G401 (cell line): ENCODE measurements at regions not wholly inside any gene's neighbourhood (a gene's known extent, or its start where the extent isn't known, plus 50 kb on each side); places are given as distances from the start of the nearest gene placed in this dataset.
"Not testable (repeated sequence)": the region's sequence is repeated elsewhere in the genome, so short reads cannot be mapped to it uniquely, and the experiment has no call there.

ENCODE experiments used
- DNase-seq: peaks from one replicate; pipeline ENCODE4 v3.0.0-alpha.2; 2015; ENCODE audit warnings: low spot score
- in situ Hi-C: cut with HindIII; loops from 2 replicates; pipeline ENCODE4 v1.10.0; 2016; ENCODE audit warnings: low sequenced_read_pairs, mixed read lengths

- in situ Hi-C loops: no loop called here
- no peak for DNase-seq
These were observed 920.9 kb downstream of the GRID1 start for GRCh38 chr10:85445702-85446101.

DNA sequence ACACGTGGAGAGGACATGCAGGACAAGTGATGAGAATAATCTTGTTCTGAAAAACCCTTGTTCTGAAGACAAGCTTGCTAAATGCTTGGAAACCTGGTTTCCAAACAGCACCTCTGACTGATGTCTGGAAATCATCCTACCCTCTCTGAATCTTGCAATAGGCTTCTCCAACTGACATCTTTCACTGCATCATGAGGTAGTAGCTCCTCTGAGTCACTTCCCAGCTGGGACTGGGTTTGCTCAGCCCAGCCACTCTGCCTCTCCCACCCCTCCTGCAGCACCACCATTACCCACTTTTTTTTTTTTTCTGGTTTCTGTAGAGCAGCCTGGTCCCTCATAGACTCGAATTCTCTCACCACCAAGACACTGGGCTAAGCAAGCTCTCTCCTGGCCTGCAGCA lies 919.8 kb downstream of the GRID1 start:
- no peak for DNase-seq
- in situ Hi-C loops: no loop called here

DNA sequence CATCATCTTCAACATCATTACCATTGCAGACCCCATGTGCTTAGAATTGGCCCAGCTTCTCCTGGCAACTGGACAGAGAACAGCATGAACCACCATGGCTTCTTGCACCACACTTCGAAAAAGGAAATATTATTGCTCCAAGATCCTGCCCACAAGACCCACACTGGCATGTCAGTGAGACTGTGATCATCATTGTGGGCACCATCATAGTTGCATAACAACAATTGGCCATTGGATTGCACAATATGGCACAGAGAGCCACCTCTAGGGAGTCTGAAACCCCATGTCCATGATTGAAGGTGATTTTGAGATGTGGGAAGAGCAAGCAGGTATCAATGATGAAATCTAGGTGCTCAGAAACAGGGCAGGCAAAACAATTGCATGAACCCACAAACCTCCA lies 918.9 kb downstream of the GRID1 start:
- in situ Hi-C loops: no loop called here
- no peak for DNase-seq

GRCh38 chr10:85448716-85449115 lies 917.9 kb downstream of the GRID1 start:
- peak; percentile 27 for DNase-seq
- in situ Hi-C loops: no loop called here

DNA sequence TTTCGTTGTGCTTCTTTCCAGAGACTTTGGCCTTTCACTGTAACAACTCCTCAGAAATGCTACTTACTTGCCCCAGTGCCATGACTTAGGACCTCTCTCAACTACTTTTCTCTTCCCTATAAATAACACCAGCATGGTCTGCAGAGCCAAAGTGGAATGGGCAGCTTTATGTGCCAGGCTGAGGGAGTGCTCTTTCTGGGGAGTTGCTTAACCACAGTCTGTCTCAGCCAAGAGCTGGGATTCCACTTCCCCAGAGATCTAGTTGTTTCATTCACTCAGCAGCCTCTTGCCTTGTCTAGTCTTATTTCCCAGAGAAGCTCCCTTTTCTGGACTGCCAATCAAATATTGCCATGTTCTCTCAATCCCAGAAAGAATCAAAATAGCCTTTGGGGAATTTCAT lies 912.2 kb downstream of the GRID1 start:
- in situ Hi-C loops: no loop called here
- no peak for DNase-seq

DNA sequence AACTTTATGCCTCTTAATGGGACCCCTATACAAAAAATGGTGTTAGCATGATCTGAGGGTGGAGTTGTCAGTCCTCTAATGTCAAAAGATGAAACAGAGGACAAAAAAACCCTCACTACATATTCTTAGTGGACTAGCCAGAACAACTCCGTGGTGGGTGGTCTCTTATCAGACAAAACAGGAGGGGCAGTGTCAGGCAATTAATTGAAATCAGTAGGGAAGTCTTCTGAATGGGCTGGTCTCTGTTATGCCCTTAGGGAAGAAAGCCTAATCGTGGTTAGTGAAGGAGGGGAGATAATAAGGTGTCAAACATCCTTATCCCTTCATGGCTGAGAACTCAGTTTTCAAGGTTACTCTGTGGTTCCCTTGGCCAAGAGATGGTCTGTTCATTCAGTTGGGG lies 909.4 kb downstream of the GRID1 start:
- in situ Hi-C loops: no loop called here
- DNase-seq: no peak

DNA sequence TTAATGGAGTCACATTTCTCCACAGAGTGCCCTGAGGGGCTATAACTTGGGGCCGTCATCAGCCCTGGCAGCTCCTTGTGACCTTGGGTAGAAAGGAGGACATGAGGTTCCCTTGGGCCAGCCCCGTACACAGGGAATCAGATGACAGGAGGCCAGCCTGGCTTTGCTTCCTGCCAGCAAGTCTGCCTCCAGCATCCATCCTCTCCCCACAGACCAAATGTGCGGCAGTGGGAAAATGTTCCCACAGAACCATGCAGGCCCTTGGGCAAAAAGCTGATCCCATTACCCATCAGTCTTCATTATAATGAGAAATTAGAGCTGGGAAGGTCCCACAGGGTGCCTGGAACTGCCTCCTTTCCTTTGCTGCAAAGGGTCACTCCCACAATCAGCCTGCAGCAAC lies 908.3 kb downstream of the GRID1 start:
- peak; percentile 22 for DNase-seq
- in situ Hi-C loops: no loop called here

GRCh38 chr10:85459906-85460305 lies 906.7 kb downstream of the GRID1 start:
- DNase-seq: no peak
- in situ Hi-C loops: no loop called here

GRCh38 chr10:85464336-85464735 lies 902.3 kb downstream of the GRID1 start:
- in situ Hi-C loops: no loop called here
- no peak for DNase-seq

GRCh38 chr10:85477979-85478378 lies 888.6 kb downstream of the GRID1 start:
- no peak for DNase-seq
- in situ Hi-C loops: no loop called here

DNA sequence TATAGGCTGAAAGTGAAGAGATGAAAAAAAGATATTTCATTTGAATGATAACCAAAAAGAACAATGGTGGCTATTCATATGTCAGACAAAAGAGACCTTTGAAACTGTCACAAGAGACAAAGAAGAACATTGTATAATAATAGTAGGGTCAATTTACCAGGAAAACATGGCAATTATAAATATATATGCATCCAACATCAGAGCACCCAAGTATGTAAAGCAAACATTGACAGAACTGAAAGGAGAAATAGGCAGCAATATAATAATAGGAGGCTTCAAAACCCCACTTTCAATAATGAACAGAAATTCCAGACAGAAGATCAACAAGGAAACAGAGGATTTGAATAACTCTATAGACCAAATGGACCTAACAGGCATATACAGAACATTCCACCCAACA lies 876.2 kb downstream of the GRID1 start:
- no peak for DNase-seq
- in situ Hi-C loops: no loop called here

- DNase-seq: no peak
- in situ Hi-C loops: no loop called here
These were observed 874.9 kb downstream of the GRID1 start for GRCh38 chr10:85491652-85492051.

- in situ Hi-C loops: no loop called here
- DNase-seq: peak; percentile 2
These were observed 873.9 kb downstream of the GRID1 start for GRCh38 chr10:85492684-85493083.

GRCh38 chr10:85493703-85494102 lies 872.9 kb downstream of the GRID1 start:
- DNase-seq: no peak
- in situ Hi-C loops: no loop called here

DNA sequence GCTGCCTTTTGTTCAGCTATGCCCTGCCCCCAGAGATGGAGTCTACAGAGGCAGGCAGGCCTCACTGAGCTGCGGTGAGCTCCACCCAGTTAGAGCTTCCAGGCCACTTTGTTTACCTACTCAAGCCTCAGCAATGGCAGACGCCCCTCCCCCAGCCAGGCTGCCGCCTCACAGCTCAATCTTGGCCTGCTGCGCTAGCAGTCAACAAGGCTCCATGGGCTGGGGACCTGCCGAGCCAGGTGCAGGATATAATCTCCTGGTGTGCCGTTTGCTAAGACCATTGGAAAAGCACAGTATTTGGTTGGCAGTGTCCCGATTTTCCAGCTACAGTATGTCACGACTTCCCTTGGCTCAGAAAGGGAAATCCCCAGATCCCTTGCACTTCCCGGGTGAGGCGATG lies 862.0 kb downstream of the GRID1 start:
- in situ Hi-C loops, DNase-seq: not testable (repeated sequence)

DNA sequence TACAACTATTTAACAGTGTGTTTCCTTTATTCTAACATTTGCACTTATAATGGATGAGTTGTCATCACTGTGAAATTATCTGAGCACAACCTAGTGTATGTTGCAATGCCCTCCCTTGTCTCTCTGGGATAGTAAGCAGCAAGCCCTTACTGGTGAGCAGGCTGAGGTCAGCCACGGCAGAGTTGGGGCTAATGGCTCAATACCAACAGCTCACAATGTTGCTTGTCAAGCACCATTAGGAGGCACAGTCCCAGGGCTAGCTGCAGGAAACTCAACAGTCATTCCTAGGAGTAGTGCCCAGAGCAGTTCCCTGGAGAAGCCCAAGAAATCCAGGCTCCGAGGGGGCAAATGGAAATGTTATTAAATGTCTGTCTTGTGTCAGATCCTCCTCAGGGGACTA lies 858.4 kb downstream of the GRID1 start:
- no peak for DNase-seq
- in situ Hi-C loops: no loop called here

GRCh38 chr10:85510682-85511081 lies 855.9 kb downstream of the GRID1 start:
- in situ Hi-C loops: no loop called here
- DNase-seq: no peak

GRCh38 chr10:85513436-85513835 lies 853.2 kb downstream of the GRID1 start:
- in situ Hi-C loops: no loop called here

GRCh38 chr10:85515316-85515715 lies 851.3 kb downstream of the GRID1 start:
- in situ Hi-C loops: no loop called here
- DNase-seq: no peak

More at GRCh38 chr10:85513436-85513835, 853.2 kb downstream of the GRID1 start:
- DNase-seq: no peak

DNA sequence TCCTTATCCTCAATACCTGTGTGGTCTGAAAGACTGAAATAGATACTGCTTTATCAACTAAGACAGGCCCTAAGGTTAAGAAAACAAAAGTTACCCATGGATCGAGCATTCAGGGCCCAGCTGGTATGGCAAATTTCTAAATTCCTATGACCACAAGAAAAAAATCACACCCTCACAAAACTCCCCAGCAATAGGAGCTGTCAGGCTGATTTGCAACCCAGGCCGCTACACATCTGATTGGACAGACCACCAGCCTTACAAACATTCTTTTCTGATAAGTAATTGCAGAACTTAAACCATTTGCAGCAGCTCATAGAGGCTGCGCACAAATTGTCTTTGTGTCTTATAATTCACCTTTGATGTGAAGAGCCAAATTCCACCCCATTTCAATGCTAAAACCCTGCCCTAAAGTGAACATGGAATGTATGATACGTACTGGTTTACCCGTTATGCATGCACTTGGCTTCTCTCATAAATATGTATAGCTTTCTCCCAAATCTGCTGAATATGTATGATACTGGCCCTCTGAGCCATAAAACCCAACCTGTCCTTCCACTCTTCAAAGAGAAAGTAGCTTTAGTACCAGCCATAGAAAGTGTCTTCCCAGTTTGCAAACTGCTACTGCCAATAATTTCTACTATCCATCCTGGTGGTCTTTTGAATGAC lies 842.5 kb downstream of the GRID1 start:
- DNase-seq: no peak
- in situ Hi-C loops: no loop called here

DNA sequence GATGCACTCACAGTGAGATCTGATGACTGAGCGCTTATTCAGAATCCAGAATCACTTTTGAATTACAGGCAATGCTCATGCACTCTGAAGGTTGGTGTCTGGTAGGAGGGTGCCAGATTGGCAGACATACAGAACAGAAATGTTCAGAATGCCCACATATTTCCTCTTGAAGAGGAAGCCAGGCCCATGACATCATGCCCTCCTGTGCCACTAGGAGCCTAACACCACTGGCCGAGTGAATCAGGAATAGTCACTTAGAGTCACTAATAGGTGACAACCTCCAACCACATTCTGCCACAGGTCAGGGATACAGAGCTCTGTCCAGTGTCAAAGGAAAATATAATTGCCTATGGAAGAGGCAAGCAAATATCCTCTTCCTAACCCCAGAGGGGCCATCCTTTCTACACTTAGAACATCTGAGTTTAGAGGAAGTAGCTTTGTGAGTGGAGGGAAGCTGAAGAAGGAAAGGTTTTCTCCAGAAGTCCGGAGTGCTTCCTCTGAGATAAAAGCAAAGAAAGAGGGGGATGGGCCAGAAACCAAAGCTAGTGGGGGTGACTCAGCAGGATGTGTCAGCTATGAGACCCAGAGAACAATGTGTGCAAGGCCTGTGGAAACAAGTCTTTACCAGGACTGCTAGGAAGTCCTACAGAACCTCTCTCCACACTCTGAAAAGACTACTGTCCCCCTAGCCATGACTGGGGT lies 838.8 kb downstream of the GRID1 start:
- in situ Hi-C loops: no loop called here
- no peak for DNase-seq
